ENCODE measurements at regions not wholly inside any gene's neighbourhood (a gene's known extent, or its start where the extent isn't known, plus 50 kb on each side); places are given as distances from the start of the nearest gene placed in this dataset.

DNA sequence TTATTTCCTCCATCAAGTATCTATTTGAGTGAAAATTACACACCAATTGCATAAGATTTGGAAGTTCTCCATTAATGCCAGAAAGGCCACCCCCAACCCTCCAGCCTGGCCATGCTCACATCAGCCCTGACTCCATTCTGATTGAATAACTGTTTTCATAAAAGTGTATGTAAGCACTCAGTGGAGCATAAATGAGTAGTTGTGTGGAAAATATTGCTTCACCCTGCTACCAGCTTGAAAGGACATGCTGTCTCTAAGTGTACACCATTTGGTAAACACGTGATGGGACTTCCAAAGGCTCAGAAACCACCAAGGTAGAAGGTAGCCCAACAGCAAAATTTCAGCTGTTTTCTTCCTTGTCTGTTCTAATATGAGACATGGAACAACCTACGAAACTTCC, 393.8 kb downstream of the ZNF385D start:
- DNase-seq (ENCODE audit: low read depth in 2 of 2) = no peak

DNA sequence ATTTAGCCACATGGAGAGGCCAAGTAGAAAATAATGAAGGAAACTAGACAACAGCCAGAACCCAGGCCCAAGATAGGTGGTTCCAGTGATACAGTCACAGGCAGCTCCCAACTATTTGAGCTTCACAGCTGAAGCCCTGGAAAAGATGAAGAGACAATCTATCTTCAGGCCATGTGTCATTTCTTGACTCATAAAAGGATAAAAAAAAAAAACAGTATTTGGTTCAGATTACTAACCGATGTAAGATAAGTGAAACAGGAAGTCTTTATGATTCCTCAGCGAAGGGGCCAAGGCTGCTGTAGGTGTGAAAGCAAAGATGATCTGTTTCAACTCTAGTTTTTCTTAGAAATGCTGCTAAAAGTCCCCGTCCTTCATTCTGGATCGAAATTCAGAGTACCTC, 394.6 kb downstream of the ZNF385D start:
- peak in 1 of 2 experiments; percentile 11 for DNase-seq (ENCODE audit: low read depth in 2 of 2)

DNA sequence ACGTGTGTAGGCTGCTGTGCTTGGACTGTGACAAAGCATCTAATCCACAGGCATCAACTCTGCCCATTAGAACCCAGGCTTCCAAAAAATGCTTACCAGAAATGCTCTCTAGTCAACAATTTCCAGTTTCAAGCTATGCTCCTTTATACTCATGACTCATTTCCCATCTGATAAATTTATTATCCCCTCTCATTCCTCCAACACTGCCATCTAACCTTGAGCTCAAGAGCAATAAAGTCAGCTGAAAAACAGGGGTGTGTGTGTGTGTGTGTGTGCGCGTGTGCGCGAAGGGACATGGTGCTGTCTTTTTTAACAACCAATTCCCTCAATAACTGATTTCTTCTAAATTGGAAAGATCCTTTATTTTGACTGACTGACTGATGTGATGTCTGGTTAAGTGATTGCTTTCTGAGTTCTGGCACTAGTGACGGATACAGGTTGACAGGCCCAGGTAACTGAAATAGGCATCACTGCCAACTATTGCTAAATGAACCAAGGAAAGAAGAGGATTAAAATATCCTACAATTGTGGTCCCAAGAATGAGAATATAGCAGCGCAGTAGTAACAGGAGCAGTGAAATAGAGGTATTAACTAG, 405.5 kb downstream of the ZNF385D start:
- peak in 1 of 2 experiments; percentile 4 for DNase-seq (ENCODE audit: low read depth in 2 of 2)

DNA sequence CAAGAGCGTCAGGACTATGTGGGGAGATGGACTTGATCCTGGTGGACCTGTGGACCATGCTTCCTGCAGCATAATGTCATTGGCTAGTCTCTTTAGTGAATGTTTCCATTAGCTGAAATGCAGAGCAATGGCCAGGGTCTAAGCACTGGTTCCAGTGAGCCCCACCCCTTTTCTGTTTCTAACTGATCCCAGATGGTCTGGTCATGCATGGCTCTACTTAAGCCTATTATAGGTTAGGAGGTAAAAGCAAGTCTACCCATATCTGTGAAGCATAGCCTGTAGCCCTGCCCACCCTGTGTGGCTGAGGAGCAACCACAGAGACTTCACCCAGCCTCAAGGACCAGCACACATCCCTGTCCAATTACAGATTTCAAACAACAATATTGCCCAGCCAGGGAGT, 419.2 kb downstream of the ZNF385D start:
- no peak for DNase-seq (ENCODE audit: low read depth in 2 of 2)

DNA sequence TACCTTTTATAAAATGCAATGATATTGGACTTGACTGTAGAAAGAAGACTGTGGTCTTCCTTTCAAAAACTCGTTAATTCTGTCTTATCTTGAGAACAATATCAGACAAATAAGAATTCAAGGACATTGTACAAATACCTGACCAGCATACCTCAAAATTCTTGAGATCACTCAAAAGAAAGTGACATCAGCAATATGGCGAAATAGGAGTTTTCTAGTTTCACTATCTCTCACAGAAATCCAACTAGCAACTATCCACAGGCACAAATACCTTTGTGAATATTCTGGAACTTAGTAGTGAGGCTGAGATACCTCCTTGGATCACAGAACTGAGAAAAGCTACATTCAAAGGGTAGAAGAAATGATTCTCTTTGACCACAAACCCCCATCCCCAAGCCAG, 419.7 kb downstream of the ZNF385D start:
- DNase-seq (ENCODE audit: low read depth in 2 of 2) = no peak

DNA sequence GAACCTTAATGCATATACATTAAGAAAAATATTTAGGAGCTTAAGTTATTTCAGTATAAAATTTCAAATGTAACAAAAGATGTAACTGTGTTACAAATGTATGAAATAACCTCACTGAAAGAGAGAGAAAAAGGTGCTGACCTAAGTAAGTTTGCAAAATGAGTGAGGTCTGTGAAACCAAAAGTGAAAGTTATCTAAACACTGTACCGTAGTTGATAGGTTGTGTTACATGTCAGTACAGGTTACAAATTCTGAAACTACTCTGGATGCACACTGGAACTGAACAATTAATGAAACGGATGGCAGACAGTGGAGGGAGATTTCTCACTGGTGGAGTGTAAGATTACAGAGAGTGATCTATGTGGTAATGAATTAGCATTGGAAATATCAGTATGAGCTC, 420.7 kb downstream of the ZNF385D start:
- DNase-seq (ENCODE audit: low read depth in 2 of 2) = no peak

DNA sequence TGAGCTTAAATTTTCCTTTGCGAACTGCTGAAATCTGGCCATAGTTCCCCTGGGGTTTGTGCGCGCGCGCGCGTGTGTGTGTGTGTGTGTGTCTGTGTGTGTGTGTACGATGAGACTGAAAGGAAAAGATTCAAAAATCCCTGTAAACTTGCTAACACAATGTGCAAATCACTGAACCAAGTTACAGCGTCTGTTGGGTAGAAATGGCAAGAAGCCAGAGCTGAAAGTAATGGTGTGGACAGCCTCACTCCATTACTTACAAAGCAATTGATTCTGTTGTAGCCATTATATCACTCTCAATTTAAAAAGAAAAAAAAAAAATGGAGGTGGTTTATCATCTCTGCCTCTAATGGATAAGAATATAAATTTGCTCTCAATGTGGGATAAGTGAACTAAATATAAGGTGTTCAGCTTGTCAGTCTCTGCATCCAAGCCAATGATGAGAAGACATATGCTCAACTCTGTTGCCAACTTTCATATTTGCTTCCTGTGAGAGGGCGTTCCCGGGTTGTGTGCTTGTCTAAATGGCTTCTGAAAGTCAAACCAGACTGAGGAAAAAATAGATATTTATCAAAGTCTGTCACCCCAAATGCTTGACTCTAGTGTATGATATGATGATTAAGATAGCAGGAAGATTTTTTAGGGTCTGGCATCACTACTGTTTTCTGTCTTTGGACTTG, 422.2 kb downstream of the ZNF385D start:
- DNase-seq (ENCODE audit: low read depth in 2 of 2) = no peak

DNA sequence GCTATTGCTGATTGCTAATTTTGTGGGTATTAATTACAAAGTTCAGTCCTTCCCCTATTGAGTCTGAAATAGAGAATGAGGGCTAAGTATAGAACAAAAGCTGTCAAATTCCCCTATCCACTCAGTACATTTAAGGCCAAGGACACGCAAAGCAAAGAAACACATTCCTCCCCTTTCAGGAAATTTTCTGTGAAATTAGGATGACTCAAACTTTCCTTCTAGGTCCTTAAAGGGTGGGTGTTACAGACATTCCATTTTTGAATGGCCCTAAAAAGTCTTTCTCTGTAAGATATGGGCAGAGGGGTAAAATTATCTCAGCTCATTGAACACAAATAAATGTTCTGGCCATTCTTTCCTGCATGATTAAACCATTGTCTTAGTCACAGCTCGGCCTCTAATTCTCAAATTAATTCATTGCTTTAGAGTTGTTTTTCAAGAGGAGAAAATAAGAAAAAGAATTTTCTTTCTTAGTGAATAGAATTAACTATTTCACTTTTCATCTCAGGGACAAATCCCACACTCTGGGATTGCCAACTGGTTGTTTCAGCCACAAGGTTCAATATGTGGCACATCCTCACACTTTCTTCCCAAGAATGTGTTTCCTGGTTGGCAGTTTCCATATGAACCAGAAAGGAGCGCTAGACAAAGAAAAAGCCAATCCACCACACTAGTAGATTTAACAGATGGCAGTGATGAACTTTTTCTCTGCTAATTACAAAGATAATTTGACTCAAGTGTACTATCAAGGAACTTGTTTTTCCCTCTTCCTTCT, 424.1 kb downstream of the ZNF385D start:
- DNase-seq (ENCODE audit: low read depth in 2 of 2) = peak; percentile 13 to 17

DNA sequence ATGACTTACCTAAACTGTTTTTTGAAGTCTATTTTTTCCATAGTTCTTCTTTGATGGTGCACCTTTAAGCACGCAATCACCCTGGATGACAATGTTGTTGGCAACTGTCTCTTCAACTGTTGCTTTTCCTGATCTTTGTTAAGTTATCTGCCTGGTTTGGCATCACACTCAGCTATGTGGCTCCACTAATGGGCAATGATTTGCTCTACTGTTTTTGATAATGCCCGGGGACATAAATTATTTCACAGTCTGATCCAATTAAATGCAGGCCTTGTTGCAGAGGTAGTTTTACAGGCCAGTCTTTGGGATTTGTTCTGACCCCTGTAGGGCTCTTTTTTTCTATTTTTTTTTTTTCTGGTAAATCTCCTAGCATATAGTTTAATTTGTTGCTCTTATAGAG, 436.3 kb downstream of the ZNF385D start:
- DNase-seq (ENCODE audit: low read depth in 2 of 2) = no peak

DNA sequence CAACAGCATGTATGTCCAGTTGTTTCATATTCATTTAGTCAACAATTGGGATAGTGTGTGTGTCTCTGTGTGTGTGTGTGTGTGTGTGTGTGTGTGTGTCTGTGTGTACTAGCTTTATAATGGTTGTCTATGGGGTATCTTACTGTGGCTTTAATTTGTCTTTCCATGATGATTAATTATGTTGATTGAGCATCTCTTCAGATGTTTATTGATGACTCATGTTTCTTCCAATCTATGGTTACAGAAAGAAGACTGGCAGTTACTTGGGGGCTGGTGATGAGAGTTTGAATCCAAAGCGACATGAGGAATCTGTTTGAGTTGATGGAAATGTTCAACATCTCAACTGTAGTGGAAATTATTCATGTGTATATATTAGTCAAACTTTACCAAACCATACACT, 440.1 kb downstream of the ZNF385D start:
- DNase-seq (ENCODE audit: low read depth in 2 of 2) = no peak

DNA sequence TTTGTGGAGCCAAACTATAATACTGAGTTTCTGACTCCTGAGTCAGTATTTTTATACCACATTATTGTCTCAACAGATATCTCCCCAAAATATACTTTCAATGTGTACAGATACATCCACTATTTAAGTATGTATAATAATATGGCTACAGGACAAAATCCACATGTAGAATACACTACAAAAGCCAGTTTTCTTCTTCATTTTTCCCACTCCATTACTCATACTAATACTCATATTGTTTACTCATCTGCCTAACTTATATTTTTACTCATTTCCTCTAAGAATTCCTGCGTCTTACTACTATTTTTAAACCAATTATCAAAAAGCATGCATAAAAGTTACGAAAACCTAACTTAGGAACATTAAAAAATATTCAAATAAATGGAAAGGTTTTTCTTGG, 440.8 kb downstream of the ZNF385D start:
- DNase-seq (ENCODE audit: low read depth in 2 of 2) = no peak

DNA sequence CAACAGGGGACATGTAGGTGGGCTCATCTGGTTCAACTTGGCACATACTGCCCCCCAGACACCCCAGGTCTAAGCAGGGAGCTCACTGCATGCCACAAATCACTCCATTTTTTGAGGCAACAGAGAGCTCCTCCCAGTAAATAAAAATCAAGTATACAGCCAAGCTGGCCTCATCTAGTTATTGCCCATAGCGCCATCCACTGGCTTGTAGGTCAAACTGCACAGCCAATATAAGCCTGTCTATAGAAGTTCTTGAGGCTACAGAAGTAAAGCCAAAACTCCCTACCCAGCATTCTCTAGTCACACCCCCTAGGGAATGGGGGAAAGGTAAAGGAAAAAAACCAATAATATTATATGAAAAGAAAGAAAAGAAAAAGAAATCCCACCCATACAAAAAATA, 453.7 kb downstream of the ZNF385D start:
- DNase-seq (ENCODE audit: low read depth in 2 of 2) = no peak

DNA sequence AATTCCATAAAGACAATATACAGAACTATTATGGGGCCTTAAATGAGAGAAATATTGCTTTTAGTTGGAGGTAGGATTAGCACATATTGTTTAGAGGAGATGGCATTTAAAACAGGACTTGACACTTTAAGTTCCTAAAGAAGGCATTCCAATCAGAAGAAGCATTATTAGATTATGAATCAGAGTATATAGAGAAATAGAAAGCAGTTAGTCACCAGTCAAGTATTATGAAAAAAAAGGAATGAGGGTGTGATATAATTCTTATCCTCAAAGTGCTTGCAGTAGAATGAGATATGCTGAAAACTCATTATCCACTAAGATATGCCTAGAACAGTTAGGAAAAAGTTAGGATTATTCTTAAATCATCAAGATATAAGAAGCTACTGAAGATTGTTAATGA, 456.2 kb downstream of the ZNF385D start:
- DNase-seq (ENCODE audit: low read depth in 2 of 2) = peak; percentile 37 to 44

DNA sequence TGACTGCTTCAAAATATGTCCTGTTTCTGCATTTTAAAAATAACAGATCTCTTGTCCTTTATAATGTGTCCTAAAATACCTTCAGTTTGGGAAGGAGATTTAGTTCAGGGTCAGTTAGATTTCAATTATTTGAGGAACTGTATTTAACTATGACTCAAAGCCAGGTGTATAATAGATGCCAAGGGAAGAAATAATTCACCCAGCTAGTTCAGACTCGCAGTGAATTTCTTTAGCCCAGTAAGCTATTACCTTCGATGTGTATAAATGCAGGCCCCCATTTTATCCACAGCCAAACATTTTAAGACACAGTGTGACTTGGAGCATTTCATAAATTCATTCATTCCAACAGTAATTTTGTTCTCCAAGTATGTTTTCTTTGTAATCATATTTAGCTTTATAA, 458.0 kb downstream of the ZNF385D start:
- no peak for DNase-seq (ENCODE audit: low read depth in 2 of 2)

DNA sequence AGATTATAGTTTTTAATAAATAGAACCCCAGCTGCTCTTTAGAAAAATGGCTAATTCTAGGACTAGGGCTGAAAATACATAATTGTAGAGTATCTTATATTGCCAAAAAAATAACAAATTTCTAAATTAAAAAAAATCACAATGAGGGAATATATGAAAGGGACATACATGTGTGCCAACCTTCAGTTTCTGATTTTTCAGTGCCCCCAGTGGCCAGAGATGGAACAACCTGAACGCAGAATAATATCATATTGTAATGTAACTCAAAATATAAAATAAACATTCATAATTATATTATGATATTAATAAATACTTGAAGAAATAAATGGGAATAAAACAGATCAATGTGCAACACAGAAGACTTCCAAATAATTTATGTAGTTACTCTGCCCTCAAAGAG, 460.5 kb downstream of the ZNF385D start:
- no peak for DNase-seq (ENCODE audit: low read depth in 2 of 2)

DNA sequence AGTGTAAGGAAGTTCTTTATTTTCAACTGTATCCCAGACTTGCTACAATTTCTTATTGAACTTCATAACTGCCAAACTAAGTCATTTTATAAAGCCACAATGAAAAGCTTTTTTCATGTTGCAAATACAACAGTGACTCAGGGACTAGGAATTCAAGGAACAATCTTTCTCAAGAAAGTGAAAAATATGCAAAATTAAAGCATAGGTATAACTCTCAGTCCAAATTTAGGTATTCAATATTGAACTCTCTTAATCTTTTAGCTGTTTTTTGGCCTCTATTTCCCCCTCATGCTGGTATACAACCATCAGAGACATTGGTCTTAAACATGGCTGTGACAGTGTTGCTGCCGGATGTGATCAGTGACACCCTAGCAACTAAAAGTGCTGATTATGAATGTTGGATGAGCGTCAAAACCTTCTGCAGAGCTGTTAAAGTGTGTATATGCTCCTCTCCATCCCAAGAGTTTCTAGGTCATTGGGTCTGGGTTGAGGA, 476.9 kb downstream of the ZNF385D start:
- DNase-seq (ENCODE audit: low read depth in 2 of 2) = peak; percentile 38 to 42

DNA sequence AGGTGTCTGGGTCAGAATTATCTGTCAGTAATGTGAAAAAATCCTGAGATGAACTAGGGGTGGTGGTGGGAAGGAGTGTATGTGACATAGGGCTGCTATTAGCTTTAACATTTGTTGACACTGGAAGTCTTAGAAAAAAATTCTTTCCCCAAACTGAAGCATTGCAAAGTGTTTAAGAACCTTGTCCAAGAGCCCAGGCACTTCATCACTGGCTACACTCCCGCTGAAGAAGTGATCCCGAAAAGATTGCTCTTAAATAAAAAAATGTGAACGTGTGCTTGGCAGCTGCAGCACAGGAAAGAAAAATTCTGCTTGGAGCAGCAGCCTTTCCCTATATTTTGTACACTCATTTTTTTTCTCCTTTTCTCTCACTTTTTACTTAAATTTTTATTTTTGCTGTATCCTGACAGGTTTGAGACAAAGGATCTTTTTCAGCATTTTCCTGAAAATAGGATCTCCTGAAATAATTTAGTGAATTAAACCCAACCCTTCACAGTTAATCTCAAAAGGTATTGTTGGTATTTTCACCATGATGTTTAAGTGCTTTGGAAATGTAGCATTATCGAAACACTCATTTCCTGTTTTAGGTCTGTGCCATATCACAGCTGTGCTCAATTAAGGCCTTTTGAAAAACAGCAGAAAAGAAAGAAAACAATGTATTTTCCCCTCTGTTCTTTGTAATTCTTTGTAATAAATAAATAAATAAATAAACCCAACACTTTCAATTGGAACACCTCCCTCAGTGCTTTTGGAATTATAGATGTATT, 477.6 kb downstream of the ZNF385D start:
- DNase-seq (ENCODE audit: low read depth in 2 of 2) = peak; percentile 46 to 47

DNA sequence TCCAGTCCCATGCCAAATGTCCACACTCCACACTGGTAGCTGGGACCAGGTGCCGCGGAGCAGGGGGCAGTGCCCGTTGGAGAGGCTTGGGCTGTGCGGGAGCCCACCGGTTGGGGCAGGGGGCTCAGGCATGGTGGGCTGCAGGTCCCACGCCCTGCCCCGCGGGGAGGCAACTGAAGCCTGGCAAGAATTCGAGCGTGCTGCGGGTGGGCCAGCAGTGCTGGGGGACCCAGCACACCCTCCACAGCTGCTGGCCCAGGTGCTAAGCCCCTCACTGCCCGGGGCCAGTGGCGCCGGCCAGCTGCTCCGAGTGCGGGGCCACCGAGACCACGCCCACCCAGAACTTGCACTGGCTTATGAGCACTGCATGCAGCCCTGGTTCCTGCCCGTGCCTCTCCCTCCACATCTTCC, 479.4 kb downstream of the ZNF385D start:
- no peak for DNase-seq (ENCODE audit: low read depth in 2 of 2)

DNA sequence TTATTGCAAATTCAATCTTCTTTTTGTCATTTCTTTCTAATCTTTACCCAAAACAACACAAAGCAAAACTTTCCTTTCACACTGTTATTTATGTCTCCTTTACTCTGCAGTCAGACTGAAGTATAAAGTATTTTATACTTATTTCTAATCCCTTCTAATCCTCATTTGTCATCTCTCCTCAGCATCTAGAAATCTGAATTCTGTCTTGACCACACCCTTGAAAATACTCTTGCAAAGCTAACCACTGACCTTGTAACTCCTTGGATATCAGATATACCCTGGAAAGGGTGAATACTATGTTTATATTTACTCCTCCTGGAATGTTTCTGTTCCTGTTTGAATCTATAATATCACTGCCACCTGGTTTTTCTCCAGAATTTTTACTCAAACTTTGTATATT, 481.1 kb downstream of the ZNF385D start:
- DNase-seq (ENCODE audit: low read depth in 2 of 2) = no peak

DNA sequence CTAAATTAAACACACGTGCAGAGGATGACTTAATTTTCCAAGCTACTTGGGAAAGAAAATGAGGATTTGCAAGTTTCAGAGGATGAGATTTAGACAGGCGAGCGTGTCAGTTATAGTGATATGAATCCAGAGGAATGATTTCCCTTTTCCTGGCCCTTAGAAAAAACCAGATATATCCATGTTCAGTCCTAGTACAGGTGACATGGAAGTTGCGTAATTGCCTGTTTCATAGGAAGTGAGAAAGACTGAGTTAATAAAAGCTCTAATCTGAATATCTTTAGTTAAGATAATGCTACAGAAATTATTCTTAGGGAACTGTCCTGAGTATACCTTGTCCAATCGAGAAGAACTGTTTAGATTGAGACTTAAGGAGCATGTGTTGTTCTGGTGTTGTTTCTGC, 490.5 kb downstream of the ZNF385D start:
- no peak for DNase-seq (ENCODE audit: low read depth in 2 of 2)

DNA sequence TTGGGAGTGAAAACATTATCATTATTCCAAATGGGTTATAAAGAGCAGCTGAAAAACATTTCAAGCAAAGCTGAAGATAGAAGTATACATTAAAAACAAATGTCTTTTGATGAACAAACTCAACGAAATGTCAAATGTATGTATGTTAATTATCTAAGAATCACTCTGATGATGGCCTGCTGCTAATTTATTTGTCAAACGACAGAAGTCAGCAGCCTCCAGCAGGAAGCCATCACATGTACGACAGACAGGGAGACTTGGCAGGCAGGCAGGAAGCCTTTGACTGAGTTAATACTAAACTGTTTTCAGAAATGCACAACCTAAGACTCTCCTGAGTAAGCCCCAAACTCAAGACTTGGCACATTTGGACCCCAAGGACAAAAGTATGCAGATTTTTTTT, 491.1 kb downstream of the ZNF385D start:
- DNase-seq (ENCODE audit: low read depth in 2 of 2) = no peak

DNA sequence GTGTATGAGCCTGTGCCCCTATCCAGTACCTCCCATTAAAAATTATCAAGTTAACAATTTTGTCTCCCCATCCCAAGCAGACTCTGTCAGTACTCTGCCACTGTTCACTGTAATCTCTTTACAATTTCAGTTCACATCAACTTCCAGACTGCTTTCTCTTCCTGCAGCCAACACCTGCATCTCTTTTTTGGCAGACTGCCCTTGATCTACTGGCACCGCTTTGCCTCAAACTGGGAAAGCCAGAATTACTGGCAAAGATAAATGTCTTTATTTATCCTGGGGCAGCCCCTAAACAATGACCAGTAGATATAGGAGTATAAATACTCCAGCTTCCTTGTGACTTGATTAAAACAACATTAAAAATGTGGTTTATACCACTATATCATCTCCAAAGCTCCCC, 494.1 kb downstream of the ZNF385D start:
- no peak for DNase-seq (ENCODE audit: low read depth in 2 of 2)

All from fibroblast of skin of left quadriceps (primary cell).